ENCODE measurements at regions not wholly inside any gene's neighbourhood (a gene's known extent, or its start where the extent isn't known, plus 50 kb on each side); places are given as distances from the start of the nearest gene placed in this dataset.
A peak's percentile ranks its signal among the peaks of the same experiment; 100 is the strongest.

DNA sequence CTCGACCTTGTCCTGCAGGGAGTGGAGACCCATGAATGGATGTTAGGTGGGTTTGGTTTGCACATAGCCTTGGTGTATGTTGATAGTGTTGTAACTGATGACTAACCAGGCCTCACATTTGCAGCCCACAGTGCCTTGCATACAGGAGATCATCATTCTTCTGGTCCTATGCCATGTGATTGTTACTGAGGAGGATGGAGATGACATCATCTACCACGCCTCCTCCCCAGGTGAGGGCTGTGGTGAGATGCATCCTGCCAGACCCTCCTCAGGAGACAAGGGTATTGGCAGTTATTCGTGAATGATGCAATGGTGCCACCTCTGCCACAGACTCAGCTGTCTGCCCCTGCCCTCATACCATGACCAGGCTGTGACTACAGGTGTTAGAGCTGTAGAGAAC lies 1294.1 kb downstream of the UQCRFS1 start:
- DNase-seq (ENCODE audit: low spot score in 2 of 2): no peak
- no peak for FAIRE-seq

DNA sequence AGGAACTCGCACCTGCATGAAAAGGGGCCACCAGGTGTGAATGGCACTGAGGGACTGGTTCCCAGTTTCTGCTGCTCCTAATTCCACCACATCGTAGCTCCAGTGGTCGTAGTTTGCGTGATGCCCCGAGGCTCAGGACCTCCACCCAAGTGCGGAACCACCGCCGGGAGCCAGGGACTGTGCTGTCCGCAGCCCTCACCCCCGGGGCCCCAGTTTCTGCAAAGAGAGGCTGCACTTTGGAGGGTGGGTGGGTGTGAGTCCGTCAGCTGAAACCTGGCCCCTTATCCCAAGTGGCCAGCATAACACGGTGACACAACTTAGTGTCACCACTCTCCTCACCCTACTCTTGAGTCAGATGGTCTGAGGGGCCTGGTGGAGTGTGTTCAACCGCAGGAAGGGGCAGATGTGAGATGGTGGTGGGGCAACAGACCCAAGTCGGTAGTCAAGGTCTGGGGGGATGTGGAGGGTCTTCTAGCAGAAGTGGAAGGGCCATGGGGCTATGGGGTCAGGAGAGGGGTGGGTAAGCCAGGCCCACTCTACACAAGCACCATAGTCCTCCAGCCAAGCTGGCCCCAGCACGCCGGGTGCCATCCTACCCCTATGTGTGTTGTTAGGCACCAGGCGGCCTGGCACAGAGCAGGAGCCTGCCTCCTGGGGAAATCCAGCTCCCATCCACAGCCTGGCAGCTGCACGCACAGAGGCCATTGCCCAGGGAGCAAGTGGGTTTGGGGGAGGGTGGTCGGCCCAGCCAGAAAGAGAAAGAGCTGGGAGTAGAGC lies 1301.6 kb downstream of the UQCRFS1 start:
- DNase-seq (ENCODE audit: low spot score in 2 of 2): no peak
- no peak for FAIRE-seq

DNA sequence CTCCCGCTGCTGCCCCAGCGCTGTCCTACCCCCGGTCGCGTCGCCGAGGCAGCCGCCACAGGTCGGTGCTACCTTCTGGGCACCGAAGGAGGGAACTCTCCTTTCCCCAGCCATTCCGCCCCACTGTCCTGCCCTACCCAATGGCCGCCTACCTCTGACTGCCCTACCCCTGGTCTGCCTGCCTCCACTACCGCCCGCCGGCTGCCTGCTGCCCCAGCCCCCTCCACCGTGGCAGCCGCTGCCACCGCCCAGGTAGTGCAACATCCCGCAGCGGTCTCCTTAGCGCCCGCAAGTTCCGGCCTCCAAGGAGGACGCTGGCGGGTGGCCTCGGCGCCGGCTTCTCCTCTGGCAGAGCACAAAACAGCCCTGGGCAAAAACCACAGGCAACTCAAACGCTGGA lies 1303.1 kb downstream of the UQCRFS1 start:
- FAIRE-seq (no peak), DNase-seq (ENCODE audit: low spot score in 2 of 2) (no peak)

DNA sequence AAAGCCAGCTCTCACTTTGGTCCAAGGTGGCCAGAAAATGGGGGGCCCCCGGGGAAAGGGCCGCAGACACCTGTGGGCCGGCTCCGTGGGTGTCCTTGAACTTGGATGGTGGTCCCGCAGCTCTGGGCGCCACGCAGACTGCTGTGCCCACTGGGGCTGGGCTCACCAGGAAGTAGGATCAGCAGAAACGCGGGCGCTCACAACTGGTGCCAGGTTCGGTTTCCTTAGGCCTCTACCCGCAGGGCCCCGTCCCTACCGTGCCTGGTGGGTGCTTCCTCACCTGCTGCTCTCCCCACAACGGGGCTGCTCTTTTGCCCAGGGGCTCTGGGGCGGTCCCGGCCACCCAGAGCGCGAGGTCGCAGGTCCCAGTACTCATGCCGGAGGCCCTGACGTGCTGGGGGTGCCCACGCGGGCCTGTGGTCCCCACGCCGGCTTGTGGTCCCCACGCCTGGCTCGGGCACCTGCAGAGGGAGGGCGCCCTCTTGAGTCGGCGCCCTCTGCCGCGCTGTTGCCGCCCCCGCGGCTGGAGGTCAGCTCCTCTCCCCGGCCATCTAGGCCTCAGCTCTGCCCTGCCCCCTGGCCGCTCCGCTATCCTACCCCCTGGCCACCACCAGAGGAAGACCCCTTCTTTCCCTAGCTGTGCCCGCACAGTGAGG lies 1303.6 kb downstream of the UQCRFS1 start:
- FAIRE-seq (no peak), DNase-seq (ENCODE audit: low spot score in 2 of 2) (no peak)

DNA sequence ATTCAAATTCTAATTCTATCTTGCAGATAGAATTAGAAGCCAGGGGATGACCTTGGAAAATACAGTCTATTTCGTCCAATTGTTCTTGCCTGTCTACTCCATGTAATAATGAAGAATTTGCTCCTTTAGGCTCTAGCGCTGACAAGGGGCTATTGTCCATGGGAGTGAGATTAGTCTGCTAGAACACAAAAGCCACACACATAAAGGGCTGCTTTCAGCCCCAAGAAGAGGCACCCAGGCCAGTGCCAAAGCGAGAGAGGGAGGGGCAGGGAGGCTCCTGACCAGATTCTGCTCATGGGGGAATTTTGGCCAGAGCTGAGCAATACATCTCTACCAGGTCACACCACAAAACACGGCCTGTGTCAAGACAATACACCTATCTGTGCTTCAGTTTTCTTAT lies 1306.9 kb downstream of the UQCRFS1 start:
- FAIRE-seq (peak; percentile 79), DNase-seq (ENCODE audit: low spot score in 2 of 2) (peak; percentile 38 to 70)

DNA sequence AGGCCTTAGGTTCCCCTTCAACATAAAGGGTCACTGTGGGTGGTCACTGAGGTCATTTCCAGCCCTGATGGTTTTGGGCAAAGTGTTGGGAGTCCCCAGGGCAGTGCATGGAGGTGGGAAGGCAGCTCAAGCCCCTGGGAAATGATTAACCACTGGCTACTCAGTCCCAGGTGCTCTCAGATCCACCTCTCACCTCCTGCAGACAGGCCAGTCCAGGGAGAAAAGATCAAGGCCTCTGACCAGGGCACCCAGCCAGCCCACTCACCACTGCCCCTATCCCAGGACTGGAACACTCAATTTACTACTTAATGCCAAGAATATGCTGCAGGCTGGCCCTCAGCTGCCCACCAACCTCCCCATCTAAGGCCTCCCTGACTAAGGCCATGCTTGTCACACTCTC lies 1307.9 kb downstream of the UQCRFS1 start:
- DNase-seq (ENCODE audit: low spot score in 2 of 2): no peak

DNA sequence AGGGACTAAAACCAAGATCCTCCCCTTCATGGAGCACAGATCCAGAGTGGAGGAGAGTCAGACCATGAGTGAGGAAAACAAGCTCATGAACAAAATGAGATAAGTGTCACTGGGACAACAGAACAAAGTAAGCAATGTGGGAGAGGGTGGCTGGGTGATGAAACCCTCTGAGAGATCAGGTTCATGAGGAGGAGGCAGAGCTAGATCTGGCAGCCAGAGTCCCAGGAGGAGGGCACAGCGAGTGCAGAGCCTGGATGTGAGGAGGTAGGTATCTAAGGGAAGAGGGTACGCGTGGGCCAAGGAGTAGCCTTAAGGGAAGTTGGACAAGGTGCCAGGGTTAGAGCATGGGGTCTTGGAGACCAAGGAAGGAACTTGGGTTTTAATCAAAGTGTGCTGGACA lies 1311.9 kb downstream of the UQCRFS1 start:
- no peak for FAIRE-seq
- no peak for DNase-seq (ENCODE audit: low spot score in 2 of 2)

More for the DNA sequence above, 1307.9 kb downstream of the UQCRFS1 start:
- no peak for FAIRE-seq

DNA sequence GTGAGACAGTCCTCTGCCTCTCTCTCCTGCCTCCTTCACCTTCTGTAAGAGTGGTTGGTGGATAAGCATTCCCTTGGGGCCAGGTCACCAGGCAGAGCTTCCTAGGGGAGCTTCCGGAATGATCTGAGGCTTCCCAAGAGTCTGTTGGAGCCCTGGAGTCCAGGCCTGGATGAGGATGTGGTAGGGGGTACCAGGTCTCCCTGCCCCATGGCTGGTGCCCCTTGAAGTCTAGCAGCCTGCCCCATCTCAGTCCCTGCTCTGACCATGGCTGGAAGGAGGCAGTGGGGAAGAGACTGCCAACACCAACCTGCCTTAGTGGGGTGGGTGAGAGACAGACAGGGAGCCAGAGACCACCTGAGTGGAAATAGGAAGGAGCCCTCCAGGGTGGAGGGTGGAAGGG lies 1316.9 kb downstream of the UQCRFS1 start:
- FAIRE-seq (no peak), DNase-seq (ENCODE audit: low spot score in 2 of 2) (no peak)

DNA sequence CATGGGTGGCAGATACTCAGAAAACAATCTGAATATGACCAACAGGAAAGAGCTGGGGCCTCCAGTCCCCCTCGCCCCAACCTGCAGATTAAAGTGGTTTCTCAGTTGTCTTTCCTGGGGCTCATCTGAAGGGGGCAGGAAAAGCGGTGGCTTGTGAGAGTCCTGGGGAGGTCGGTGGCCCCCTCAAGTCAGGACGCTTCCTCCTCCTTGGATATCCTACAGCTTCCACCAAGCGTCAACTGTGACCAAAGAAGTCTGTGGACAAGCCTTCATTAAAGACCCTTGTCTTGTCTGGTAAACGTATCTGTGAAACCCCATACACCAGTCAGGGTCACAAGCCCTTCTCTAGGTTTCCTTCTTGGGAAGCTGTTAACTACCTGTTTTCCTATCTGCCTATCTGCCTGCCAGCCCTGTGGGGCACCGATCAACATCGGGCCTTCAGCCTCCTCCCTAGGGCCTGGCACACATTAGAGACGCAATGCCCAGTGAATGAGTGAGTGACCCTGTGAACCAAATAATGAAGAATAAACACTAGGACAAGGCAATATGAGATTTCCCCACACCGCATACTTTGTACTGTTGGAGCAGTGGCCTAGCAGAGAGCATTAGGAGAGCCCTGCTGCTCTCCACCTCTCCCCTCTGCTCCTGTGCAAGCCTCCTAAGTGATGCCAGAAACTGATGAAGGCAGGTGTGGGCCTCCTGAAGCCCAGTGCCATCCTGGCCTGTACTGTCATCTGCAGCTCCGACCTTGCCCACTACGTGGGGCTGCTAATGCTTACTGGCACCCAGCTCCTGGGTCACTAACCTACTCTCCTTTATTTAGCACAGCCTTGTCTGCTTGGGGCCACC lies 1317.8 kb downstream of the UQCRFS1 start:
- FAIRE-seq (no peak), DNase-seq (ENCODE audit: low spot score in 2 of 2) (no peak)

DNA sequence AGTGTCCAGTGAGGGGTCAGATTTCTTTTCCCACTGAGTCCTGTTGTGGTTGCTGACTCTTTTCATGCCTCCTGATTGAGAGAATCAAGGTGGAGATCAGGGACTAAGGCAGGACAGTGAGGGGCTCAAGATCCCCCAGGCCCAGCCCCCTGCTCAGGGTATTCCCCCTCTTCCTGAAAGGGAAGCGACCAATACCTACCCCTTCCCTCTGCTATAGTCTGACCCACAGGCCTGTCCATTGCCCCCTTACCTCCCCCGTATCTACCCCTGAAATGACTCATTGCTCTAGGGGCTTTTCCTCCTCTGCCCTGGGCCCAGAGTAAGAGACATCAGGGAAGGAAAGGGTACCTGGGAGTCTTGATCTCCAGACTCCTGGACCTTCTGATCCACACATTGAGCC lies 1320.5 kb downstream of the UQCRFS1 start:
- no peak for FAIRE-seq
- DNase-seq (ENCODE audit: low spot score in 2 of 2): no peak

DNA sequence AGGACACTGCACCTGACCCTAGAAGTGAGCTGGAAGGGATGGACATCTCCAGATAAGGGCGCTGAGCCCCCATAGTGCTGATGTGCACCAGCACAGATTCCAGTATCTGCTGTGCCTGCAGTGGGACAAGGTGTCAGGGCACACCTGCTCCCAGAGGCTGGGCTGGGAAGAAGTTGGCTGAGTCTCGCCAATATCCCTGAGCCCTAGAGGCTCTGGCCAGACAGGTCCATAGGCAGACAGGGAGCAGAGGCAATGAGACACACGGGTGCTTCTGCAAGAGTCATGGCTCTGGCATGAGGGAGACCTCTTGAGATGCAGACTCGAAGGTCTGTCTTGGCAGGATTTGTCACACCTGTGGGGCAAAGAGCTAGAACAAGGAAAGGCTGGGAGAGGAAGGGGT lies 1321.5 kb downstream of the UQCRFS1 start:
- FAIRE-seq (no peak), DNase-seq (ENCODE audit: low spot score in 2 of 2) (no peak)

DNA sequence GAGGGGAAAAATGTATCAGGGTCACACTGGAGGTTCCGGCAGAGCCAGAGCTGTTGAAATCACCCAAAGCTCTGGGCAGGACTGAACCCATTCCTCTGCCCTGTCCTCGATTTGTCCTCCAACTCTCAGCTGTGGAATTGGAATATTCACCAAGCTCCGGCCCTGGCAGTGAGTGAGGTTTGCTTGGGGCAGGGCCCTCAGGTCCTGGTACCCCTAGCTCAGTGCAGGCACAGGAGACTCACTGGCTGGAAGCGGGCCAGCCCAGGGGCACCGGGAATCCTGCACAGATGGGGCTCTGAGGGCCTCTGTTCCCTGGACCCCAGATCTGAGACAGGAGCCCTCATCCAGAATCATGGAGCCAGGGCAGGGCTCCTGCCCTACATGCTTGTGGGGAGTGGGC lies 1322.3 kb downstream of the UQCRFS1 start:
- DNase-seq (ENCODE audit: low spot score in 2 of 2): no peak
- FAIRE-seq: no peak

DNA sequence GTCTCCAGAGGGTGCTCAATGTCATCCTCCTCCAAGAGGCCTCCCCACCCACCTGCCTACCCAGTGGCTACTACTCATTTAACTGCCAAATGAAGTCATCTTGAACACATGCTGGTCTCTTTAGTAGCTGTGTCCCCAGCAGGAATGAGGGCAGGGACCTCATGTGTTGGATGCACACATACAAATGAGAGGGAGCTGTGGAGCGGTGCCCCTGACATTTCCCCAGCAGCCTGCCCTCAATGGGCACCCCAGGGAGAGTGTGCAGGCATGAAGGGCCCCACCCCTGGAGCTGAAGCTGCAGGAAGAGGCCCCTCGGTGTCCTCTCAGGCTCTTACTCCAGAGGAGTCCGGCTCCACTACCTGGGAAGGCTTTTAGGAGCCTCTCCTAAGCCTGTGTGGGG lies 1322.7 kb downstream of the UQCRFS1 start:
- FAIRE-seq (no peak), DNase-seq (ENCODE audit: low spot score in 2 of 2) (no peak)

DNA sequence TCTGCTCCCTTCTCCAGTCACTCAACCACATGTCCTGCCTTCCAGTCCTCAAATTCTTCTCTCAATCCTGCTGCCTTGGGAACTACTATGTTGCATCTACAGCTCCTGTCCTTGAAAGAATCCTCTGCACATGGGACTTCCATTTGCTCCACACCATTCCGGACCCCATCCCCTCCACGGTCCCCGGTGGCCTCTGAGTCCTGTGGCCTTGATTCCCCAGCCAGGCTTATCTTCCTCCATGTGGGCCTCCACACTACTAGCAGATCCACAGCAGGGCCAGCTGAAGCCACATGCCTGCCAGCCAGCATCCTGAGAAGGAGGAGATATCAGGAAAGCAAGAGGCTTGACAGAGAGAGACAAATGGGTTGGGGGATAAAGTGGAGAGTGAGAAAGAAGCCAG lies 1323.8 kb downstream of the UQCRFS1 start:
- DNase-seq (ENCODE audit: low spot score in 2 of 2) (no peak), FAIRE-seq (no peak)

DNA sequence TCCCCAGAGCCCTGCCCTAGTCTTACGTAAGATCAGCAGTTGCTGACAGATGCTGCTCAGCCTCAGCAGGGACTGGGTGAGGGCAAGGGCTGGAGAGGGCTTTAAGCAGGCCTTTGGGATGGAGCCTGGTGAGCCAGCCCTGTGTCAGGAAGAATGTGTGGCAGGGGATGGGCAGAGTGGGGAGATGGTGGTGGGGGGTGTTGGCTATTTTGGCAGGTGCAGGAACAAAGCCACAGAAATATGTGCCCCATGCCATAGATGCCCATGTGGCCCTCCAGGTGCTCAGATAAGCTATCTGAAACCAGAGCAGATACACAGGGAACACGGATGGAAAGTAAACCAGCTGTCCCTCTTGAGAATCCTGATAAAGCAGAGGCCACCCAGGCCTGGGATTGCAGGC lies 1325.0 kb downstream of the UQCRFS1 start:
- FAIRE-seq (no peak), DNase-seq (ENCODE audit: low spot score in 2 of 2) (no peak)

DNA sequence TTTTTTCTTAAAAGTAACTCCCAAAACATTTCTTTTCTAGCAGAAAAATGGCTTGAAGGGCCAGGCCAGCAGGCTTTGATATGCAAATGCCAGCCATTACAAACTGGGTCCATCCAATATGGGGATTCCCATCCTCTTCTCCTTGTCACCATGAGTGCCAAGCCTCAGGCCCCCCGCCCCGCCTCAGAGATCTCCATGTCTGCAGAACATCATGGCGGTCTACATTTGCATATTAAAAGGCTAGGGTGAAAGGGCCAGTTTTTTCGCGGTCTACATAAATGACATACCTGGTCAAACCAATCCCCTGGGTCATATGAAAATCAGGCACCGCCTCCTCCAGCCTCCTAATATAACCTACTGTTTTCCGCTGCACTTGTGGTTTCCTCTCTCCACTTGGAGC lies 1327.6 kb downstream of the UQCRFS1 start:
- no peak for FAIRE-seq
- no peak for DNase-seq (ENCODE audit: low spot score in 2 of 2)

DNA sequence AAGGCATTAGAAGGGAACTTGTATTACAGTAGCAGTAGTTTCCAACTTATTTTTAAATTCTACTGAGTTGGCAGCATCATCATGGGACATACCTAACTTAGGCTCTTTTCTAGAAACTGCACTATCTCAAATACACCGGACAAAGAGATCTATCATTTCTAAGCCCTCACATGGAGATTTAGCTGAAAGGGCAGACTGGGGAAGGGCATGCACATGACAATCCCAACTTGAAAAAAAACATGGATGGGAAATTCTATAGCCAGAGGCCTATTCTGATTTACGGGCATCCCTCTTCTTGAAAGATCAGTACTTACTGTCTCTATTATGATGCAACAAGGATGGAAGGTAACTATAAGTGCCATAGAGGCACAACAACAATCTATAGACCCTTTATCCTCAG lies 1328.6 kb downstream of the UQCRFS1 start:
- FAIRE-seq (no peak), DNase-seq (ENCODE audit: low spot score in 2 of 2) (no peak)

DNA sequence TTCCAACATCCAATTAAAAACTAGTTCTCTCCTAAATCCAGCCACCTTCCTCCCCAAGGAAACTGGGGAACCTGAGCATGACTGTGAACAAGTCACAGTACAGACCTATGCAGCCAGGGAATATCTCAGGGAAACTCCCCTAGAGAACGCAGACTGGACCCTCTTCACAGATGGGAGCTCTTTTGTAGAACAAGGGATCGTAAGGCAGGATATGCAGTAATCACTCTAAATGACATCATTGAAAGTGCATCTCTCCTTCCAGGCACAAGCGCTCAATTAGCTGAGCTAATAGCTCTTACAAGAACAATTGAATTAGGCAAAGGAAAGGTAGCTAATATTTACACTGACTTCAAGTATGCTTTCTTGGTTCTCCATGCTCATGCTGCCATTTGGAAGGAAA lies 1331.7 kb downstream of the UQCRFS1 start:
- FAIRE-seq (no peak), DNase-seq (ENCODE audit: low spot score in 2 of 2) (no peak)

DNA sequence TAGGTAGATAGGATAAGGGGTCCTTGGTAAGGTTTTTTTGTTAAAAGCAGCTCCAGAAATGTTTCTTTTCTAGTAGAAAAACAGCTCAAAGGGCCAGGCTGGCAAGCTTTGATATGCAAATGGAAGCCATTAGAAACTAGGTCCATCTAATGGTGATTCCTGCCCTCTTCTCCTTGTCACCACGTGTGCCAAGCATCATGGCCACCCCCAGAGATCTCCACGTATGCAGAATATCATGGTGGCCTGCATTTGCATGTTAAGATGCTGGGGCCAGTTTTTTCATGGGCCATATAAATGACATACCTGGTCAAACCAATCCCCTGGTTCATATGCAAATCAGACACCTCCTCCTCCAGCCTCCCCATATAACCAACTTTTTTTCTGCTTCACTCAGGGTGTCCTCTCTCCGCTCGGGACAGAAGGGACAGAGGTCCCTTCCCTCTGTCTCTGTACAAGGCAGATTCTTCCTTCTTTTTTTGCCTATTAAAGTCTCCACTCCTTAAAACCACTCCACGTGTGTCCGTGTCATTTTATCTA lies 1335.9 kb downstream of the UQCRFS1 start:
- no peak for FAIRE-seq
- DNase-seq (ENCODE audit: low spot score in 2 of 2): no peak

DNA sequence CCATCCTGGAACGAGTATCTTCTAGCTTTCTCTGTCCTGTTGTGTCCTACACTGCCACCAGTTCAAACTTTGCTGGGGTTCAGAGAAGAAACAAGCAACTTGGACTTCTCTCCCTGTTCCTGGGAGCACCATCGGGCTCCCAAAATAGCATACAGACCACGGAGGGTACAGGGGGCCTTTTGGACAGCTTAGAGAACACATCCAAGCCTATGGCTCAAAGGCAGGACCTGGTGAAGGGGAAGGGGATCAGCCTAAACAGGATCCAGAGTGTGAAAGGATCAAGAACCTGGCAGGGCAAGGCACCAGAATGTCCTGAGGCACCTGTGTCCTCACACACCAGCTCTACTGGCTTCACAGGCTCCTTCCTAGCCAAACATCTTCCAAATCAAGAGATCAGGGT lies 1336.5 kb downstream of the UQCRFS1 start:
- FAIRE-seq: no peak
- DNase-seq (ENCODE audit: low spot score in 2 of 2): no peak

DNA sequence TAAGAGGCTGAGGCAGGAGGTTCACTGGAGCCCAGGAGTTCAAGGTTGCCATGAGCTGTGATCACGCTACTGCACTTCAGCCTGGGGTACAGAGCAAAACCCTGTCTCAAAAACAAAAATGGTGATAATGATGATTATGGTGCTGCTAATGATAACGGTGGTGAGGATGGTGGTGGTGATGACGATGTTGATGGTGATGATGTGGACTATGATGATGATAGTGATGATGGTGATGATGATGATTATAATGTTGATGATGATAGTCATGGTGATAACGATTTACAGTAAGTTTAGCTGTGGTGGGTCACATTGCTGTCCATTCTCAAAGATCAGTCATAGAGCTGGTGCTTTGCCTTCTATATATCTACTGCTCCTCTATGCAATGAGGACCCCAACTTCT lies 1340.6 kb downstream of the UQCRFS1 start:
- DNase-seq (ENCODE audit: low spot score in 2 of 2) (no peak), FAIRE-seq (no peak)

Measured in frontal cortex (tissue), 3 donors.